ENCODE measurements at regions not wholly inside any gene's neighbourhood (a gene's known extent, or its start where the extent isn't known, plus 50 kb on each side); places are given as distances from the start of the nearest gene placed in this dataset.

DNA sequence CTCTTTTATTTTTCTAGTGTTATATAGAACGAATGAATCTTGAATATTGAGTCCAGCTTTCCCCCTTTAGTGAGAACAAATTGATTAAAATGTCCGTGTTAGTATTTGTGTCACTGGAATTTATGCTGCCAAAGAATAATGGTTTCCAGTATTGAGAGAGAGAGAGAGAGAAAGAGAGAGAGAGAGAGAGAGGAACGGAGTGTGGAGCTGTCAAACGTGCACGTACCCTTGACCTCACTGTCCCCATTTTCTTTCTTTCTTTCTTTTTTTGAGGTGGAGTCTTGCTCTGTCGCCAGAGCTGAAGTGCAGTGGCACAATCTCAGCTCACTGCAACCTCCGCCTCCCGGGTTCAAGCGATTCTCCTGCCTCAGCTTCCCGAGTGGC is 70.9 kb upstream of the GREM2 start:
- H3K9me3 Mint-ChIP-seq (ENCODE audit: unreplicated experiment), result peaks cover 7% of the 10 kb centered on the region
- no peaks in the 10 kb centered on the region for H3K4me1 Mint-ChIP-seq (ENCODE audit: low read depth, unreplicated experiment)
- FAIRE-seq (peak; percentile 17), DNase-seq (ENCODE audit: low read depth) (no peak)
- no peak overlapping the region for H3K4me2 ChIP-seq (ENCODE audit: low read length)
- TF ChIP-seq, protein P1, sequence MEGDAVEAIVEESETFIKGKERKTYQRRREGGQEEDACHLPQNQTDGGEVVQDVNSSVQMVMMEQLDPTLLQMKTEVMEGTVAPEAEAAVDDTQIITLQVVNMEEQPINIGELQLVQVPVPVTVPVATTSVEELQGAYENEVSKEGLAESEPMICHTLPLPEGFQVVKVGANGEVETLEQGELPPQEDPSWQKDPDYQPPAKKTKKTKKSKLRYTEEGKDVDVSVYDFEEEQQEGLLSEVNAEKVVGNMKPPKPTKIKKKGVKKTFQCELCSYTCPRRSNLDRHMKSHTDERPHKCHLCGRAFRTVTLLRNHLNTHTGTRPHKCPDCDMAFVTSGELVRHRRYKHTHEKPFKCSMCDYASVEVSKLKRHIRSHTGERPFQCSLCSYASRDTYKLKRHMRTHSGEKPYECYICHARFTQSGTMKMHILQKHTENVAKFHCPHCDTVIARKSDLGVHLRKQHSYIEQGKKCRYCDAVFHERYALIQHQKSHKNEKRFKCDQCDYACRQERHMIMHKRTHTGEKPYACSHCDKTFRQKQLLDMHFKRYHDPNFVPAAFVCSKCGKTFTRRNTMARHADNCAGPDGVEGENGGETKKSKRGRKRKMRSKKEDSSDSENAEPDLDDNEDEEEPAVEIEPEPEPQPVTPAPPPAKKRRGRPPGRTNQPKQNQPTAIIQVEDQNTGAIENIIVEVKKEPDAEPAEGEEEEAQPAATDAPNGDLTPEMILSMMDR (IDR thresholded peaks at IDR 0.05; ENCODE audit: insufficient read depth, low read depth, low read length), result no peak
- no peak for TF ChIP-seq EZH2 (IDR thresholded peaks at IDR 0.05; ENCODE audit: insufficient read depth, low read length)
- H2AFZ ChIP-seq (ENCODE audit: low read depth, low read length), result no peak overlapping the region
- no peaks in the 10 kb centered on the region for H3K9me3 ChIP-seq (ENCODE audit: insufficient read depth, low read depth, low read length)
- no peak overlapping the region for H3K4me3 Mint-ChIP-seq (ENCODE audit: unreplicated experiment)
- H3K27me3 ChIP-seq (ENCODE audit: insufficient read depth, low read length), result no peaks in the 10 kb centered on the region
- no peak overlapping the region for H3K27ac ChIP-seq (ENCODE audit: low read depth, low read length)
- H3K36me3 ChIP-seq (ENCODE audit: insufficient read depth, low read length), result no peaks in the 10 kb centered on the region
- H3K4me1 ChIP-seq (ENCODE audit: insufficient read depth, low read length), result no peaks in the 10 kb centered on the region
- no peaks in the 10 kb centered on the region for H3K36me3 Mint-ChIP-seq (ENCODE audit: low read depth, unreplicated experiment)
- H4K20me1 ChIP-seq (ENCODE audit: insufficient read depth, low read length), result no peaks in the 10 kb centered on the region
- H3K4me3 ChIP-seq (ENCODE audit: insufficient read depth, low read depth, low read length), result no peak overlapping the region
- no peak overlapping the region for H3K9ac ChIP-seq (ENCODE audit: low read length)
- no peaks in the 10 kb centered on the region for H3K79me2 ChIP-seq (ENCODE audit: insufficient read depth, low read length)
- H3K27me3 Mint-ChIP-seq (ENCODE audit: low read depth, unreplicated experiment), result no peaks in the 10 kb centered on the region
- no peak overlapping the region for H3K27ac Mint-ChIP-seq (ENCODE audit: unreplicated experiment)

DNA sequence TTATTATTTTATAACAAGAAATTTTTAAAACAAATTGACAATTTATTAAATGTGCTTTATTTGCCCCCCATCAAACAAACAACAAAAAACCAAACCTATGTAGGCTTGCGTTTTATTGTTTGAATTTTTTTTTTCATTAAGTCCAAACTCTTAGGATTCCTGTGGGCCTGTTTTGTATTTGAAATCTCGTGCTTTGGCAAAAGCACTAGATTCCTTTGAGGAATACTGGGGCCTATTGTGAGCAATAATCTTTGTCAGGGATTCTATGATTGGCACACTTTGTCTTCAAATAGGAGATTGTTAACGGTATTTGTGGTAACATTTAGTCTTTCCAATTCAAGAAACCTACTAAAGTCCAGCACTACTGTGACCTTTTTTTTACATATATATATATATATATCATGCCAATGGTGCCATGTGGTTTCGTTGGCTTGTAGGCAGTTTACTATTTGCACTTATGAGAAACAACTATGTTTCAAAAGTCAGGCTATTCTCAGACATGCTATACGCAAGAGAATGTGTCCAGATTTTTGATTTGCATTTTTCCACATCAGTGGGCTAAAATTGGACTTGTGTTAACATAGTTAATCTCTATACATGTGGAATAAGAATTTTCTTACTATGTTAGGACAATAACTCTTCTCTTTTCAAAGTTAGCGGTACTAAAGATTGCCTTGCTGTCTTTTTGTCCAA is 70.4 kb upstream of the GREM2 start:
- no peak overlapping the region for H3K4me2 ChIP-seq (ENCODE audit: low read length)
- no peak overlapping the region for H3K27ac ChIP-seq (ENCODE audit: low read depth, low read length)
- no peak overlapping the region for H3K9ac ChIP-seq (ENCODE audit: low read length)
- H3K27me3 ChIP-seq (ENCODE audit: insufficient read depth, low read length), result no peaks in the 10 kb centered on the region
- no peak overlapping the region for H3K27ac Mint-ChIP-seq (ENCODE audit: unreplicated experiment)
- peaks cover 7% of the 10 kb centered on the region for H3K9me3 Mint-ChIP-seq (ENCODE audit: unreplicated experiment)
- H3K9me3 ChIP-seq (ENCODE audit: insufficient read depth, low read depth, low read length), result no peaks in the 10 kb centered on the region
- no peak overlapping the region for H3K4me3 Mint-ChIP-seq (ENCODE audit: unreplicated experiment)
- no peaks in the 10 kb centered on the region for H4K20me1 ChIP-seq (ENCODE audit: insufficient read depth, low read length)
- no peak overlapping the region for H3K4me3 ChIP-seq (ENCODE audit: insufficient read depth, low read depth, low read length)
- no peak overlapping the region for H2AFZ ChIP-seq (ENCODE audit: low read depth, low read length)
- no peaks in the 10 kb centered on the region for H3K36me3 Mint-ChIP-seq (ENCODE audit: low read depth, unreplicated experiment)
- H3K27me3 Mint-ChIP-seq (ENCODE audit: low read depth, unreplicated experiment), result no peaks in the 10 kb centered on the region
- H3K36me3 ChIP-seq (ENCODE audit: insufficient read depth, low read length), result no peaks in the 10 kb centered on the region
- H3K4me1 ChIP-seq (ENCODE audit: insufficient read depth, low read length), result no peaks in the 10 kb centered on the region
- FAIRE-seq (peak; percentile 37), DNase-seq (ENCODE audit: low read depth) (no peak)
- H3K4me1 Mint-ChIP-seq (ENCODE audit: low read depth, unreplicated experiment), result no peaks in the 10 kb centered on the region
- TF ChIP-seq EZH2 (IDR thresholded peaks at IDR 0.05; ENCODE audit: insufficient read depth, low read length), result no peak
- TF ChIP-seq, protein P1 (IDR thresholded peaks at IDR 0.05; ENCODE audit: insufficient read depth, low read depth, low read length), result no peak
- H3K79me2 ChIP-seq (ENCODE audit: insufficient read depth, low read length), result no peaks in the 10 kb centered on the region

DNA sequence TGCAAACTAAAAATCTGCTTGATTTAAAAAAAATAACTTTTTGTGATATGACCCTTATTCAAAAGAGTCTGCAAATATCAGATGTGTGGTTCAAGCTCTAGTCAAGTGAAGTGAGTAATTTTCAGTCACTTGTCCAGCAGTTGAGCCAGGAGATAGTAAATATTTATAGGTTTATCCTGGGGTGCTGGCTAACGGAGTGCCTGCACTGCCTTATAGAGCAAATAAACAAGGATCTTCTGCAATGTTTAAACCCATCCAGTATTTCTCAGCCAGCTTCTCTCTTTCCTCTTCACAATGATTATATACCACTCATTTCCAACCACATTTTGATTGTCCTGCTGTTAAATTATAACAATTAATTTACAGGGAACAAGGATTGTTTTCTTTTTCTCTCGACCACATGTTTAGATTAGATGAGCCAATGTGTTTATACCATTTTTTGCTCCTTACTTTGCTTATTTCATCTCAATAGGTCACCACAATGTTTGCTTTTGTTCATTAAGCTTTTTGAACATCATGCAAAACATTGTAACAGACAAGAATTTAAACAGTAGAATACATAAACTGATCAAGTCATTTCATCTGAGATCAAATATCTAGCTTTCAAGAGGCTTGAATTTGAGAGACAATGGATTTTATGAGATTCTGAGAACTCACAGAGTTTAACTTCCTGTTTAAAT is 60.3 kb upstream of the GREM2 start:
- H4K20me1 ChIP-seq (ENCODE audit: insufficient read depth, low read length), result no peaks in the 10 kb centered on the region
- DNase-seq (ENCODE audit: low read depth) (no peak), FAIRE-seq (no peak)
- Mint-ChIP-seq H3K27ac (ENCODE audit: unreplicated experiment) (no peak overlapping the region), H3K36me3 (ENCODE audit: low read depth, unreplicated experiment) (no peaks in the 10 kb centered on the region), H3K27me3 (ENCODE audit: low read depth, unreplicated experiment) (peaks cover 1% of the 10 kb centered on the region), H3K9me3 (ENCODE audit: unreplicated experiment) (peaks cover 7% of the 10 kb centered on the region), H3K4me1 (ENCODE audit: low read depth, unreplicated experiment) (no peaks in the 10 kb centered on the region), H3K4me3 (ENCODE audit: unreplicated experiment) (no peak overlapping the region)
- no peak overlapping the region for H3K4me3 ChIP-seq (ENCODE audit: insufficient read depth, low read depth, low read length)
- no peak overlapping the region for H3K4me2 ChIP-seq (ENCODE audit: low read length)
- H2AFZ ChIP-seq (ENCODE audit: low read depth, low read length), result no peak overlapping the region
- no peaks in the 10 kb centered on the region for H3K27me3 ChIP-seq (ENCODE audit: insufficient read depth, low read length)
- H3K36me3 ChIP-seq (ENCODE audit: insufficient read depth, low read length), result no peaks in the 10 kb centered on the region
- H3K9me3 ChIP-seq (ENCODE audit: insufficient read depth, low read depth, low read length), result no peaks in the 10 kb centered on the region
- no peak overlapping the region for H3K27ac ChIP-seq (ENCODE audit: low read depth, low read length)
- TF ChIP-seq, protein P1 (IDR thresholded peaks at IDR 0.05; ENCODE audit: insufficient read depth, low read depth, low read length), result no peak
- TF ChIP-seq EZH2 (IDR thresholded peaks at IDR 0.05; ENCODE audit: insufficient read depth, low read length), result no peak
- no peaks in the 10 kb centered on the region for H3K4me1 ChIP-seq (ENCODE audit: insufficient read depth, low read length)
- H3K79me2 ChIP-seq (ENCODE audit: insufficient read depth, low read length), result no peaks in the 10 kb centered on the region
- H3K9ac ChIP-seq (ENCODE audit: low read length), result no peak overlapping the region

Measured in astrocyte (in vitro differentiated cells and primary cell).